PC-9 (cell line): ENCODE measurements at regions not wholly inside any gene's neighbourhood (a gene's known extent, or its start where the extent isn't known, plus 50 kb on each side); places are given as distances from the start of the nearest gene placed in this dataset.

Source experiments
- BruUV-seq: library from RNA; stranded (reverse); fragments of 400-500 nt; replicated peaks from 2 replicates; lab custom pipeline; 2021; lab: Mats Ljungman, UMichigan
- CTCF ChIA-PET: fragments of 300-600 bp; sonication (Branson Sonifier 250); formaldehyde crosslinking; loops from one replicate; lab custom pipeline; 2022; ENCODE audit warnings: antibody characterized with exemption; lab: Charles Lee
- POLR2A ChIA-PET: fragments of 300-600 bp; sonication (Branson Sonifier 250); formaldehyde crosslinking; loops from one replicate; lab custom pipeline; 2022; ENCODE audit warnings: antibody characterized with exemption; ENCODE audit not compliant: unreplicated experiment; lab: Charles Lee
- DNase-seq, 2 experiments: peaks; one replicate each; pipeline versions ENCODE4 v3.0.0 to v3.0.0-alpha.2; 2015 to 2022; ENCODE audit warnings: mixed read lengths in 1 of 2
- H2AFZ ChIP-seq: fragments of 200-600 bp; sonication (generic); 2 replicates; pipeline ENCODE4 v1.8.1; 2017; ENCODE audit warnings: antibody characterized with exemption
- H3F3A ChIP-seq: fragments of 200-600 bp; sonication (generic); 2 replicates; pipeline ENCODE4 v1.8.1; 2017; ENCODE audit warnings: antibody characterized with exemption, mild to moderate bottlenecking, low read depth; ENCODE audit not compliant: insufficient read depth
- H3K27ac ChIP-seq: fragments of 200-600 bp; sonication (generic); 2 replicates; pipeline ENCODE4 v1.6.1; 2016; ENCODE audit warnings: mixed run types
- H3K27me3 ChIP-seq: fragments of 200-600 bp; sonication (generic); 2 replicates; pipeline ENCODE4 v1.6.1; 2016; ENCODE audit warnings: low read depth, mixed run types; ENCODE audit not compliant: insufficient read depth
- H3K36me3 ChIP-seq: fragments of 200-600 bp; sonication (generic); 2 replicates; pipeline ENCODE4 v1.6.1; 2016; ENCODE audit warnings: low read depth, mixed run types
- H3K4me1 ChIP-seq: fragments of 200-600 bp; sonication (generic); replicated peaks from 2 replicates; pipeline ENCODE4 v1.6.1; 2016; ENCODE audit warnings: mixed run types; ENCODE audit not compliant: insufficient read depth
- H3K4me2 ChIP-seq: fragments of 200-600 bp; sonication (generic); 2 replicates; pipeline ENCODE4 v1.6.1; 2017; ENCODE audit warnings: mixed run types
- H3K4me3 ChIP-seq: fragments of 200-600 bp; sonication (generic); 2 replicates; pipeline ENCODE4 v1.6.1; 2016; ENCODE audit warnings: mixed run types
- H3K79me2 ChIP-seq: fragments of 200-600 bp; sonication (generic); 2 replicates; pipeline ENCODE4 v1.6.1; 2017; ENCODE audit warnings: low read depth, mixed run types
- H3K9me2 ChIP-seq: fragments of 200-600 bp; sonication (generic); 2 replicates; pipeline ENCODE4 v1.8.1; 2017; ENCODE audit warnings: mild to moderate bottlenecking; ENCODE audit not compliant: insufficient read depth
- H3K9me3 ChIP-seq: fragments of 200-600 bp; sonication (generic); 2 replicates; pipeline ENCODE4 v1.8.1; 2016; ENCODE audit warnings: low read depth; ENCODE audit not compliant: insufficient read depth
- H4K20me1 ChIP-seq: fragments of 200-600 bp; sonication (generic); 2 replicates; pipeline ENCODE4 v1.8.1; 2017; ENCODE audit not compliant: insufficient read depth
- CTCF ChIP-seq: fragments of 200-600 bp; sonication (generic); conservative IDR thresholded peaks from 2 replicates; pipeline ENCODE4 v1.6.1; 2017; ENCODE audit warnings: mixed run types, antibody characterized with exemption, mild to moderate bottlenecking, moderate library complexity
- EZH2 ChIP-seq: fragments of 200-600 bp; sonication (generic); IDR thresholded peaks from 2 replicates; pipeline ENCODE4 v1.8.0; 2017; ENCODE audit warnings: antibody characterized with exemption, low read depth
- intact Hi-C: fragments of 100-400 bp; cut with micrococcal nuclease; formaldehyde crosslinking; loops from one replicate; pipeline ENCODE4 v1.10.0; 2022; ENCODE audit not compliant: unreplicated experiment

GRCh38 chr5:6915574-6915973 is 202.3 kb downstream of the TENT4A start:
- H3K27me3 ChIP-seq = peaks cover 54% of the 10 kb centered on the region
- no peaks in the 10 kb centered on the region for H3K4me1 ChIP-seq

GRCh38 chr5:6918255-6918654 is 205.0 kb downstream of the TENT4A start:
- no peak for DNase-seq
- Histone ChIP-seq H3K79me2 (no peaks in the 10 kb centered on the region), H3K4me3 (no peak overlapping the region), H3K36me3 (no peaks in the 10 kb centered on the region), H3K9me3 (no peaks in the 10 kb centered on the region), H3K27me3 (peaks cover 31% of the 10 kb centered on the region), H3K4me2 (no peak overlapping the region), H4K20me1 (no peaks in the 10 kb centered on the region), H3K9me2 (no peaks in the 10 kb centered on the region; the same call in 1 of the 2 replicates), H3K27ac (no peak overlapping the region), H2AFZ (no peak overlapping the region), H3F3A (no peaks in the 10 kb centered on the region), H3K4me1 (no peaks in the 10 kb centered on the region)
- CTCF ChIA-PET = no interaction called here
- TF ChIP-seq EZH2 = no peak
- TF ChIP-seq CTCF = no peak
- POLR2A ChIA-PET = no interaction called here
- BruUV-seq = no TSS peak
- intact Hi-C loops = loop anchor here (10.0 kb wide), 1 partner anchor 153 kb away; no protein-coding TSS in a partner anchor

More at GRCh38 chr5:6915574-6915973, 202.3 kb downstream of the TENT4A start:
- Histone ChIP-seq H3K79me2 (no peaks in the 10 kb centered on the region), H3K4me2 (no peak overlapping the region), H3K4me3 (no peak overlapping the region), H3K27ac (no peak overlapping the region), H4K20me1 (0 out of 2 replicates have a peak, but pooled peaks cover 3% of the 10 kb centered on the region), H3K9me2 (no peaks in the 10 kb centered on the region), H2AFZ (no peak overlapping the region), H3K36me3 (no peaks in the 10 kb centered on the region), H3F3A (no peaks in the 10 kb centered on the region), H3K9me3 (no peaks in the 10 kb centered on the region)
- TF ChIP-seq CTCF (no peak), EZH2 (no peak)
- intact Hi-C loops = loop anchor here (10.0 kb wide), 1 partner anchor 151 kb away; no protein-coding TSS in a partner anchor
- DNase-seq = no peak
- ChIA-PET POLR2A (no interaction called here), CTCF (no interaction called here)
- no TSS peak for BruUV-seq

- Histone ChIP-seq H3K36me3 (no peaks in the 10 kb centered on the region), H3K4me2 (no peak overlapping the region), H3K4me3 (no peak overlapping the region), H3K27ac (no peak overlapping the region), H3K4me1 (no peaks in the 10 kb centered on the region), H3K9me2 (no peaks in the 10 kb centered on the region; the same call in 1 of the 2 replicates), H3K27me3 (peaks cover 34% of the 10 kb centered on the region), H3K79me2 (no peaks in the 10 kb centered on the region), H2AFZ (no peak overlapping the region), H3K9me3 (no peaks in the 10 kb centered on the region), H4K20me1 (no peaks in the 10 kb centered on the region), H3F3A (no peaks in the 10 kb centered on the region)
- no TSS peak for BruUV-seq
- TF ChIP-seq EZH2 (no peak), CTCF (no peak)
- CTCF ChIA-PET = no interaction called here
- DNase-seq = no peak
- intact Hi-C loops = no loop called here
- POLR2A ChIA-PET = no interaction called here
Measured at GRCh38 chr5:6920628-6921256, 207.5 kb downstream of the TENT4A start.
